ENCODE measurements at regions not wholly inside any gene's neighbourhood (a gene's known extent, or its start where the extent isn't known, plus 50 kb on each side); places are given as distances from the start of the nearest gene placed in this dataset.

DNA sequence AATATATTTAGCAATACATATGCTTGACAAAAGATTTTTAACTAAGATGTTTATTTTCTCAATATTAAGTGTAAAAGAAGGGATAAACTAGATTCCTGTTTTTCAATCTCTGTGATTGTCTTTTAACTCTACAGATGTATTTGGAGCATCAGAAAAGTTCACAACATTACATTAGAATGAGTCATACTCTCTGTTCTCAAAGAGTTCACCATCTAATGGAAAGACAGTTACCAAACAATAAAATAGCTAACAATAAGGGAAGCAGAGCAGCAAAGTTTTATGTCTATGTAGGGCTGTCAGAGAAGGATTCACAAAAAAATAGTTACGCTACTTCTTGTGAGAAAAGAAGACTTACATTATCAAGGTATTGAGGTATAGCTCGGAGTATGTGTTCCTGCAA lies 109.2 kb upstream of the MAP2 start:
- TF ChIP-seq, protein P1, sequence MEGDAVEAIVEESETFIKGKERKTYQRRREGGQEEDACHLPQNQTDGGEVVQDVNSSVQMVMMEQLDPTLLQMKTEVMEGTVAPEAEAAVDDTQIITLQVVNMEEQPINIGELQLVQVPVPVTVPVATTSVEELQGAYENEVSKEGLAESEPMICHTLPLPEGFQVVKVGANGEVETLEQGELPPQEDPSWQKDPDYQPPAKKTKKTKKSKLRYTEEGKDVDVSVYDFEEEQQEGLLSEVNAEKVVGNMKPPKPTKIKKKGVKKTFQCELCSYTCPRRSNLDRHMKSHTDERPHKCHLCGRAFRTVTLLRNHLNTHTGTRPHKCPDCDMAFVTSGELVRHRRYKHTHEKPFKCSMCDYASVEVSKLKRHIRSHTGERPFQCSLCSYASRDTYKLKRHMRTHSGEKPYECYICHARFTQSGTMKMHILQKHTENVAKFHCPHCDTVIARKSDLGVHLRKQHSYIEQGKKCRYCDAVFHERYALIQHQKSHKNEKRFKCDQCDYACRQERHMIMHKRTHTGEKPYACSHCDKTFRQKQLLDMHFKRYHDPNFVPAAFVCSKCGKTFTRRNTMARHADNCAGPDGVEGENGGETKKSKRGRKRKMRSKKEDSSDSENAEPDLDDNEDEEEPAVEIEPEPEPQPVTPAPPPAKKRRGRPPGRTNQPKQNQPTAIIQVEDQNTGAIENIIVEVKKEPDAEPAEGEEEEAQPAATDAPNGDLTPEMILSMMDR (IDR thresholded peaks at IDR 0.05; ENCODE audit: low read depth, low read length, missing input control), result no peak
- TF ChIP-seq, protein P2, sequence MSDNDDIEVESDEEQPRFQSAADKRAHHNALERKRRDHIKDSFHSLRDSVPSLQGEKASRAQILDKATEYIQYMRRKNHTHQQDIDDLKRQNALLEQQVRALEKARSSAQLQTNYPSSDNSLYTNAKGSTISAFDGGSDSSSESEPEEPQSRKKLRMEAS (IDR thresholded peaks at IDR 0.05), result no peak
- TF ChIP-seq SP1 (IDR thresholded peaks at IDR 0.05), result no peak
- TF ChIP-seq, protein P3, sequence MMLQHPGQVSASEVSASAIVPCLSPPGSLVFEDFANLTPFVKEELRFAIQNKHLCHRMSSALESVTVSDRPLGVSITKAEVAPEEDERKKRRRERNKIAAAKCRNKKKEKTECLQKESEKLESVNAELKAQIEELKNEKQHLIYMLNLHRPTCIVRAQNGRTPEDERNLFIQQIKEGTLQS (IDR thresholded peaks at IDR 0.05), result no peak
- TF ChIP-seq YY1 (IDR thresholded peaks at IDR 0.05), result no peak
- no peak for TF ChIP-seq TAF1 (conservative IDR thresholded peaks at IDR 0.05)
- TF ChIP-seq GABPA (IDR thresholded peaks at IDR 0.05 in 1 of 2, conservative IDR thresholded peaks at IDR 0.05 in 1 of 2), result no peak
- no peak for TF ChIP-seq HNF4A (conservative IDR thresholded peaks at IDR 0.05)
